ENCODE measurements at regions not wholly inside any gene's neighbourhood (a gene's known extent, or its start where the extent isn't known, plus 50 kb on each side); places are given as distances from the start of the nearest gene placed in this dataset.

DNA sequence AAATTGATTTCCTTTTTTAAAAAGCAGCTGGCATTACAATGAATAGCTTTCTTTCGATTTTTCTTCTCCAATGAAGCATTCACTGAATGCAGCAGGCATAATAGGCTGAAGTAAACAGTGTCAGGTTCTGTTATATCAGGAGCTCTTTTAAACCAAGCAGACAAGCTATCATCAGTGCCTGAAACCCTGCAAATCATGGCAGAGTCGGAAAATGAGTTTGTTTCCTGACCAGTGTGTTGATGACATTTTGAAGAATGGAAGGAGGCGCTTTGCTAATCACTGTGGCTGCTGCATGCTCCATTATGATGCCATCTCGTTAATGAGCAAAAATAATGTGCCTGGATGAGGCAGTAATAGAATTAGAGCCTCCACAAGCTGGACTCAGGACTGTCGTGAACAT is 284.5 kb downstream of the ZNF608 start:
- DNase-seq (ENCODE audit: low read depth): no peak

DNA sequence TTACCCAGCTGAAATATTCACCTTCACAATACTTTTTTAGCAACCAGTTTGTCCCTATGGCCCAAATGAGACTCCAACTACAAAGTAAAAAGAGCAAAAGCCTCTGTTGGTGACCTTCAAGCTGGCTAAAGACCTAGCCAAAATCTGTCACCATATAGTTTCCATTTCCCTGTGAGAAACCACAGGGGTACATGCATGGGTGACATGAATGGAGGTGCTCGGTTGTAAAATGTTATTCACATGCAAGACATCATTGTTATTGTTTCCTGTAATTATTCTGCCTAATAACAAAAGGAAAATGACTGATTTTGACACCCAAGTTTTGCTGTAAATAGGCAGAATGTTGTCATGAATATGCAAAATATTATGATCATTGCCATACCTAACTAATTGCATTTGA is 285.3 kb downstream of the ZNF608 start:
- no peak for DNase-seq (ENCODE audit: low read depth)

DNA sequence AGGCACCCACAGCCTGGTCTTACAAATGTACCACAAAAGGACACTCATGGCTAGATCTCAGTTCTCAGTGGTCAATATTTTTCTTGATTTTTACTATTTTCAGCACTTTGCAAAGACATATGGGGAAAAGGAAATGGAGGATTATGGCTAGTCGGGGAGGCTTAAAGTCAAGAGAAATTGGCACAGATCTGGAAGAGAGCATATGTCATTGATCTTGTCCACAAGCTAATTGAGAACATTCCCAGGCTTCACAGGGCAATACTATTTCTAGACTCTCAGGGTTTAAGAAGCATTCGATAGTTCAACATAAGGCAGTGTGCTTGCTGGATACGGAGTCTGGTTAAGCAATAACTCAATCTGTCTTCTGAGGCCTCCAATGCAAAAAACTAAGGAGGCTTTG is 285.8 kb downstream of the ZNF608 start:
- DNase-seq (ENCODE audit: low read depth): no peak

DNA sequence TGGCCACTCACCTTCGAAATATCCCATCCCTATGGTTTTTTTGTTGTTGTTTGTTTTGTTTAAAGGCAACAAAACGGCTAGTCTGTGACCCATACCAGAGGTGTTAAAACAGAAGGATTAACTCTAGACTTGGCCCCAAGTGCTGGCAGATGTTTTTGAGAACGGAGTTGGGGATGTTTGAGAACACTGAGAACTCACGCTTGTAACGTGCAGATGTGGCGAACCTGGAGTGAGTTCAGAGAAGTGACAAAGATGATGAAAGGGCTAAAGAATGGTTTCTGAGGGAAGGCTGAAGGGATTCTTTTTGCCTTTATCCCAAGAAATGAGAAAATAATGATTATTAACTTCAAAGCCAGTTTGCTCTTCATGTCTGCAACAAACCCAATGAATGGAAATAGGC is 286.5 kb downstream of the ZNF608 start:
- no peak for DNase-seq (ENCODE audit: low read depth)

DNA sequence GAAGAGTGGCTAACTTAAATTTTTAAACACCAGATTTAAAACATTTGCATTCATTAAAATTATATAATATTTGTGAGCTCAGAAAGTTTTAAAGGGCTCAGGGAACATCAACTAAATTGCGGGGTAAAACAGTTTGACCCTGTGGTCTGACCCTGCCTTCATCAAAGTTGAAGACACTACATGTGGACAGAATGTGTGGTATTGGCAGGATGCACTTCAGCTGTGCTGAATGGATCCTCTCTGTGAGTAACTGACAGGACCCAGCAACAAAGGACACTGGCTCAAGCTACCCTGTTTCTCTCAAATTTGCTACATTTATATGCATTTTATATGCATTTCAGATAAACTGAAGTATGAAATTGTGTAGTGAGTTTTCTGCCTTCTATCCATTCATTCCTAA is 288.5 kb downstream of the ZNF608 start:
- no peak for DNase-seq (ENCODE audit: low read depth)

GRCh38 chr5:124457101-124457500 is 289.3 kb downstream of the ZNF608 start:
- DNase-seq (ENCODE audit: low read depth): no peak

DNA sequence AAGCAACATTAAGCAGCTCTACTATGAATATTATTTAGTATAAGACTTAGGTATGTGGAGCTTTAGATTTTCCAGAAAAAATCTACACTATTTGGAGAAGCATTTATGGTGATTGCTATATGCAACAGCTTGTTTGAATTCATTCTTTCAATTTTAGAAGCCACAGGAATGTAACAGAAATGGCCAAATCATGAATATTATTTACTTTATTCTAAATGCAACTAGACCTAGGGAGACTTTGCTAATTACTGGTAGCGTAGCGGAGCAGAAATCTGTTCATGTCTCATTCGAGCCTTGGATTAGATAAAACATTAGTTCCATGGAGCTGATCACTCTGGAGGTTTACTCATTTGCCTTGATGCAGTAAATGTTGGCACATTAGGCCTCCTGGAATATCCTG is 290.2 kb downstream of the ZNF608 start:
- no peak for DNase-seq (ENCODE audit: low read depth)

GRCh38 chr5:124454081-124454480 is 292.4 kb downstream of the ZNF608 start:
- no peak for DNase-seq (ENCODE audit: low read depth)

DNA sequence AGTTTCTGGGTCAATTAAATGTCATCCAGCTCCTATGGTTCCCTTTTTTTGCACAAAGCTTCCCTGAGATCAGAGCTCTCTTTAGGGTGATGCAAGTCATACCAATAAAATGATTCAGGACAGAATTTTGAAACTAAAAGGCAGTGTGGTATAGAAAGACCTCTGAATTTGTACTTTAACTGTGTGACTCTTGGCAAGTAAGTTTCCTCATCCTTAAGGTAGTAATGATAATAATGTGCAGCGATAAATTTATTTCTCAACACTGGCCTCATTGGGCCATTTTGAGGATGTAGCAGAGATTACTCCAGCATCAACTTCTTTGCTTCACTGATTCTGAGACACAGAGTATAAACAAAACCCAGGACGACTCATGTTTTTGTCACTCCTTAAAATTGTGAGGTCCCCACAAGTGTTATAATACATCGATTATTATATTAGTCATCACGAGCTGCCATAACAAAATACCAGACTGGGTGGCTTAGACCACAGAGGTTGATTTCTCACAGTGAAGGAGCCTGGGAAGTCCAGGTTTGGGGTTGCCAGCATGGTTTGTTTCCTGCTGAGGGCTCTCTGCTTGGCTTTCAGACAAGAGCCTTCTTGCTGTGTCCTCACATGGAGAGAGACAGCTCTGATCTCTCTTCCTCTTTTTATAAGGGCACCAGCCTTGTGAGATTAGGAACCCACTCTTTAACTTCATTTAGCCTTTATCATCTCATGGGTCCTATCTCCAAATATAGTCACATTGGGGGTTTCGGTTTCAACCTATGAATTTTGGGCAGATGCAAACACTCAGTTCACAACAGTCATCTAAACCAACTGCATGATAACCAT is 293.0 kb downstream of the ZNF608 start:
- DNase-seq (ENCODE audit: low read depth): peak; percentile 44

GRCh38 chr5:124452412-124452811 is 294.0 kb downstream of the ZNF608 start:
- no peak for DNase-seq (ENCODE audit: low read depth)

GRCh38 chr5:124451721-124452383 is 294.6 kb downstream of the ZNF608 start:
- DNase-seq (ENCODE audit: low read depth): no peak

DNA sequence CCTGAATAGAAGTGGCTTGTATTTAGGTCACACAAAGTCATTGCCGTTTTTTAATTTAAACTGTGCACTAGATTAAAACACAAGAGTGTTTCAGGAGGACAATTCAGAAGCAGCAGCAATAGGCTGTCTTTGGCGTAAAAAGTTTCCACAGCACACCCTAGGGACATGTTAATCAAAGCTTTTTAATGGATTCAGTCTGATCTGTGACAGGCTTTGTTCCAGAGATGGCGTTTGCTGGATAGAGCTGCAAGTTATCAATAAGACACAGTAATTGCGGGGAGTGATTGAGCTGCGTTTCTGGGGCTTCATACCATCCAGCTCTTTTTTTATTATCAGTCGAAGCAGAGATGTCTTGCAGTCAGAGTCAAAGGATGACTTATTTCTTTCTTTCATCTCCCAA is 300.3 kb downstream of the ZNF608 start:
- DNase-seq (ENCODE audit: low read depth): no peak

DNA sequence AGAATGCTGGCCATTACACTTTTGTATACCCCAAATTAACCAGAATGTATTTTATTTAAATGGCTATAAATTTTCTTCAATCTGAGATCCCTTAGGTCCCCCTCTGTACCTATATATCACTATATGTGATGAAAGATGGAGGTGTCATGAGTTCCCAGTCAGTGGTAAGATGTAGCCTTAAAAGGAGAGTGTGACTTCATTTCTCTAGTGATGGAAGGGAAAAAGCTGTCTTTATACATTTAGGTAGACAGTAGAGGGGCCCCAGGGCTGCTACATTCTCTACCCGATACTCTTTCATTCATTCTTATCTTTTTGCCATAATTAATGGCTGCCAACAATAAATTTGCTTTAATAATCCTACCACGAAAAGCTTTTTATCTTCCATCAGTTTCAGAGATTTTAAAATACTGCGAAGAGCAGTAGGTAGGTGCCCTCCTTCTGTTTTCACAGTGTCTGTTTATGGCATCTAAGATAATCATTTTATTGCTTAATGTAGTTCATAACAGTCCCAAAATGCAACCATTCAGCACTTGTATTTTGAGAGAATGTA is 301.3 kb downstream of the ZNF608 start:
- no peak for DNase-seq (ENCODE audit: low read depth)

DNA sequence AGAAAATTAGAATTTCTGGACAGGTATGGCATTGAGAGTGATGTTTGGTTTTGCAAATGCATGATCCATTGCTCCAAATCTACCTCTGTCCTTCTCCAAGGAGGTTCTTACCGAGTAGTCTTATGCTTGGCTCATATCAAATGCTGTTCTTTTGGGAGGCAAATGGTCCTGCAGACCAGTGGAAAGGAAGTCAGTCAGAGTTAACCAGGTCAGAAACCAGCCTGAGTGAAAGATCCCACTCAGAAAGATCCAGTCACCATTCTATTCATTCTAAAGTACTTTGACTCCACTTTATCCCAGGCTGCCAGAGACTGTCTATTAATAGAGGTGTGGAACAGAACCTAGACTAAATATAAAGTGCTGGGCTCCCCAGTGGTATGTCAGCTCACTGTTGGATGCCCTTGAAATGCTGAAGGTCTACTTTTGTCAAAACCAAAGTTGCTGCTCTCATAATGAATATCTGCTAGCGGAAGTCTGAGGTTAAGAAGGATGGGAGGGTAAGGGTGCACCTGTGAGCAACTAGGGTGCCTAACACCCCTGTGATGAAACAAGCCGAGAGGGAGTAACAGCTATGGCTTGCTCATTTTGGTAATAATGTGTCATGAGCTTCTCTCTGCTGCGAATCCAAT is 302.2 kb downstream of the ZNF608 start:
- DNase-seq (ENCODE audit: low read depth): no peak

- DNase-seq (ENCODE audit: low read depth): no peak
Observed at GRCh38 chr5:124440471-124440870, 306.0 kb downstream of the ZNF608 start.

DNA sequence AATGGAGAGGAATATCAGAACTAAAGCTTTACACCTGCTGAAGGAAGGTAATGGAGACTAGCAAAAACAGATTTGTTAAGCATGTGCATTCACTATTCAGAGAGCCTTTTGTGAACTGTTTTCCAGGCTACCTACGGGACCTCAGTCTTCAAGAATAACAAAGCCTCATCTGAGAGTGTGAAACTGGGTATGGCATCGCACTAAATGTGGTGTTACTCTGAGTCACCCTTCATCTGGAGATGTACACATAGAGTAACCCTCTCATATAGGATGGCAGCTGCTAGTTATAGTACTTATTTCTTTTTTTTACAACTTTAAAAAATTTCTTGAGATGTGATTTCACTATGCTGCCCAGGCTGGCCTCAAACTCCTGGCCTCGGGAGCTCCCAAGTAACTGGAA is 306.8 kb downstream of the ZNF608 start:
- no peak for DNase-seq (ENCODE audit: low read depth)

DNA sequence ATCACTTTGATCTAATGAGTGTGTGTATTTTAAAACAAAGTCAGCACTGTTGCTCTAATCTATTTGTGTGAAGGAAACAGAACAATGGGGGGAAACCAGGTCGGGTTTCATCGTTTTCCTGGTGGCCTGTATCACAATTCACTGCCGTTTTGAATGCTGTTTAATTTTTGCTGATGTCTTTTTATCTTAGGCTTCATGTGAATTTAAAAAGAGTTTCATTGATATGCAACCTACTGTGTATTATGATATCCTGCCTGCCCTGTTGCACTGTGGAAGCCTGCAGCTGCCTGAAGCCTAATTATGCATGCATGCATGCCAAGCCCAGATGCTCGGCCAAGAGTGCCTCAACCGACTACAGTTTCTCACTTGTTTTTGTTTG is 307.5 kb downstream of the ZNF608 start:
- DNase-seq (ENCODE audit: low read depth): no peak

DNA sequence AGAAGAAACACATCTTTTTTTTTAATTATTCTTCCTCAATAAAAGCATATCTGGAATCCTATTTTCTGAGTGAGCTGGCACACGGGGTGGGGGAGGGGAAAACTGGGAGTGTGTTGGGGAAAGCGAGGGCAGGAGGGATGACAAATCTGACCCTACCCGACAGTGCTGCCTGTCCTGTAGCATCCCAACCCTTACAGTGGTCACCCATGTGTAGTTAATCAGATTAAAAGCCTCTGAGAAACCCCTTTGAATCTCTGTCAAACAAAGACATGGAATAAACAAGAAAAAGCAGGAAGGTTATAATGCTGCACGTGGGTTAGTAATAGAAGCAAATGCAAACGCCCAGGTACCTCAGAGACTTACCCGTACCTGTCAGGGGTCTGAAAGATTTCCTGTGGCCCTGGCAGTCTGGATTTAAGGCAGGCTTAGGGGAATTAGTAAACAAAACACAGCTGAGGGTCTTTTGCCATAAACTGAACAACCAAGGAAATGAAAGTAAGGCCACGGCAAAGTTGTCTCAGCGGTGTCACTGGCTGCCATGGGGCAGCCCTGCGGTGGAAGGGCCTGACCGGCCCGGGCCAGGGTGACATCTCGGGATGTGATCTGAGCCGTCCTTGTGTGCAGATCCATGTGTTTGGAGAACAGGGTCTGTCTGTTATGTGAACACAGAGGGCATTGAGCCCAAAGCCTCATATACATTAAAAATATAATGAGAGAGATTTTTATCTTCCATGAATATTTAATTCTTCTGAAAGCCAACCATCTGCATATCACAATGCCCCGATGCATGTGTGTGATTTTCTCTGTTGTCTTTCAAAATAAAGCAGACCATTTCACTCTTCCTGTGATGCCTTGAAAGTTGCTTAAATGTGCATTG is 308.2 kb downstream of the ZNF608 start:
- DNase-seq (ENCODE audit: low read depth): no peak

DNA sequence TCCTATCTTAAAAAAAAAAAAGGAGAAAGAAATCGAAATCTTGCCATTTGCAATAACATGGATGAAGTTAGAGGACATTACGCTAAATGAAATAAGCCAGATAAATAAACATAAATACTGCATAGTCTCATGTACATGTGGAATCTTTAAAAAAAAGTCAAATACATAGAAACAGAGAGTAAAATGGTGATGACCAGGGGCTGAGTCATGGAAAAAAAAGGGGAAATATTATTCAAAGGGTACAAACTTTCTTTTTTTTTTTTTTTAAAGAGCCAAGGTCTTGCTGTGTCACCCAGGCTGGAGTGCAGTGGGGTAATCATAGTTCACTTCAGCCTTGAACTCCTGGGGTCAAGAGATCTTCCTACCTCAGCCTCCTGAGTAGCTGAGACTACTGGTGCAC is 310.1 kb downstream of the ZNF608 start:
- no peak for DNase-seq (ENCODE audit: low read depth)

DNA sequence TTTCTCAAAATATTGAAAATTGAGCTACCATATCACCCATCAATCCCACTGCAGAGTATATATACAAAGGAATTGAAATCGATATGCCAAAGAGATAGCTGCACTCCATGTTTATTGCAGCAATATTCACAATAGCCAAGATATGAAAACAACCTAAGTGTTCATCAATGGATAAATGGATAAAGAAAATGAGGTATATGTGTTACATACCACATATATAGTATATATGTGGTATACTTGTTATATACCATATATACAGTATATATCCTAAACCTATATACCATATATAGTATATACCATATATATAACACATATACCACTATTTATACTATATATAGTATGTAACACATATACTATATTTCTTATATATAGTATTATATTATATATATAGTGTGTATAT is 313.3 kb downstream of the ZNF608 start:
- DNase-seq (ENCODE audit: low read depth): no peak

- DNase-seq (ENCODE audit: low read depth): no peak
Observed at GRCh38 chr5:124421584-124421983, 324.9 kb downstream of the ZNF608 start.

- no peak for DNase-seq (ENCODE audit: low read depth)
Observed at GRCh38 chr5:124420952-124421351, 325.5 kb downstream of the ZNF608 start.
